ENCODE measurements at regions not wholly inside any gene's neighbourhood (a gene's known extent, or its start where the extent isn't known, plus 50 kb on each side); places are given as distances from the start of the nearest gene placed in this dataset.

GRCh38 chr3:72118628-72119027, 333.7 kb upstream of the PROK2 start:
- TF ChIP-seq CTCF (IDR thresholded peaks at IDR 0.05; ENCODE audit: low read length) (no peak), EZH2 (optimal IDR thresholded peaks at IDR 0.05; ENCODE audit: low read depth, low read length) (no peak)
